NCI-H748 treated with DMSO at 0.1 percent for 48 hours (cell line): ENCODE measurements at regions not wholly inside any gene's neighbourhood (a gene's known extent, or its start where the extent isn't known, plus 50 kb on each side); places are given as distances from the start of the nearest gene placed in this dataset.
A peak's percentile ranks its signal among the peaks of the same experiment; 100 is the strongest.
"Not testable (repeated sequence)": the region's sequence is repeated elsewhere in the genome, so short reads cannot be mapped to it uniquely, and the experiment has no call there.

Experiments used
- DNase-seq: peaks from one replicate; lab custom pipeline; 2025; lab: John Stamatoyannopoulos, UW

GRCh38 chr1:89436856-89437255 lies 73.0 kb downstream of the GBP6 start:
- no peak for DNase-seq

- not testable (repeated sequence) for DNase-seq
Observed at GRCh38 chr1:89438301-89438700, 74.4 kb downstream of the GBP6 start.

- DNase-seq: no peak
Observed at GRCh38 chr1:89440911-89441310, 77.1 kb downstream of the GBP6 start.

GRCh38 chr1:89444791-89445190 lies 79.8 kb upstream of the LRRC8B start:
- DNase-seq: no peak

GRCh38 chr1:89451011-89451410 lies 73.6 kb upstream of the LRRC8B start:
- DNase-seq: no peak

- DNase-seq: no peak
Observed at GRCh38 chr1:89453123-89453972, 71.3 kb upstream of the LRRC8B start.

- DNase-seq: peak; percentile 31
Observed at GRCh38 chr1:89454845-89455521, 69.6 kb upstream of the LRRC8B start.

GRCh38 chr1:89457046-89457445 lies 67.6 kb upstream of the LRRC8B start:
- DNase-seq: no peak

GRCh38 chr1:89459081-89459480 lies 65.5 kb upstream of the LRRC8B start:
- DNase-seq: no peak

- DNase-seq: no peak
Observed at GRCh38 chr1:89460325-89460724, 64.3 kb upstream of the LRRC8B start.

GRCh38 chr1:89462250-89462649 lies 62.4 kb upstream of the LRRC8B start:
- DNase-seq: no peak

GRCh38 chr1:89464008-89464407 lies 60.6 kb upstream of the LRRC8B start:
- no peak for DNase-seq

- no peak for DNase-seq
Observed at GRCh38 chr1:89465201-89465600, 59.4 kb upstream of the LRRC8B start.

GRCh38 chr1:89466307-89466930 lies 58.2 kb upstream of the LRRC8B start:
- DNase-seq: no peak

- no peak for DNase-seq
Observed at GRCh38 chr1:89472253-89472652, 52.4 kb upstream of the LRRC8B start.

GRCh38 chr1:89472886-89473417 lies 51.7 kb upstream of the LRRC8B start:
- DNase-seq: no peak
